HG03095 (cell line): ENCODE measurements at regions not wholly inside any gene's neighbourhood (a gene's known extent, or its start where the extent isn't known, plus 50 kb on each side); places are given as distances from the start of the nearest gene placed in this dataset.
"Not testable (repeated sequence)": the region's sequence is repeated elsewhere in the genome, so short reads cannot be mapped to it uniquely, and the experiment has no call there.

Experiments
- ATAC-seq: cut with Tn5 transposase; IDR thresholded peaks from one replicate; pipeline ENCODE4 v1.9.1; 2021; ENCODE audit warnings: moderate library complexity; ENCODE audit not compliant: unreplicated experiment

DNA sequence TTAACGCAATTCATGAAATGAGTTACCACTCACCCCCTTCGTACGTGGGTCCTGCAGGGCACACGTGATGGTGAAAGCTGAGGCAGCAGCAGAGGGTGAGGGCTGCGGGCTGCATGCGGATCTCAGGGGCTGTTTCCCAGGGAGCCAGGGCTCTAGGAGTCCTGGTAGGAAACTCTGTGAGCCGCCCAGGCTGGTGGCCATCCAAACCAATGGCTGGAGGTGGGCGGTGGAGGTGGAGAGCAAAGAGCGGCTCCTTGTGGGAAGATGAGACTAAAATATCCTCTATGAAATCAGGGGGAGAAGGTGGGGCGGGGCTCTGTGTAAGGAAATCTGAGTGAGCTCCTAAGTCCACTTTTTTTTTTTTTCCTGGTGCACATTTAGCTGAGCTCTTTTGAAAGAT is 120.1 kb upstream of the SLC1A4 start:
- no peak for ATAC-seq

DNA sequence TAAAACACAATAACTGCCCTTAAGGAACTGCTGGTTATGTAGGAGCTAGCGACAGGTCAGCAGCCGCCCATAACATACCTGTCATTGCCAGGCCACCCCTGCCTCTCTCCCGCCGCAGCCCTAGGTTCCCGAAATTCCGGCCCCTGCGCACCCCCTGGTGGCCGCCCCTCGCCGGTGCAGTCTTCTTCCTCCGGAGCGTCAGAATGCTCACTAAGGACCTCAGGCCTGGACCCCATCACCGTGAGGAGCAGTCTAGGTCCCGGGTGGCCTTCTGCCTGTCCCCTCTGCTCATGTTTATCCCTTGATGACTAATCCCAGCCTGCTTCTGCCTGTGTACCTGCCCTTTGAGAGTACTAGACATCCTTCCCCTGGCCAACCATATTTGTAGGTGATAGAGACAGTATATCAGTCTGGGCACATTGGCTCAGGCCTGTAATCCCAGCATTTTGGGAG is 115.7 kb upstream of the SLC1A4 start:
- peak; percentile 86 for ATAC-seq

DNA sequence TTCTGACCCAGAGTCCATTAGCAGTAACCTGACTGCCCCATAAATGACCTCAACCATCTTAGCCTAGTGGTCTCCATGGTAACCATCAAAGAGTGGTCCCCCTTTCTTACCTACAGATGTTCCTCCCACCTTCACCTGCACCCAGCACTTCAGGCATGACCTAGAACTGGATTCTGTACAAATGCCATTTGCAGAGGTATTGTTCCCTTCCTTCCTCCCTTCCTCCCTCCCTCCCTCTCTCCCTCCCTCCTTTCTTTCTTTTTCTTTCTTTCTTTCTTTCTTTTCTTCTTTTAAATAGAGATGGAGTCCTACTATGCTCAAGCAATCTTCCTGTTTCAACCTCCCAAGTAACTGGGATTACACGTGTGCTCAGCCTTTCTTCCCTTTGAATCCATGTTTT is 114.6 kb upstream of the SLC1A4 start:
- no peak for ATAC-seq

DNA sequence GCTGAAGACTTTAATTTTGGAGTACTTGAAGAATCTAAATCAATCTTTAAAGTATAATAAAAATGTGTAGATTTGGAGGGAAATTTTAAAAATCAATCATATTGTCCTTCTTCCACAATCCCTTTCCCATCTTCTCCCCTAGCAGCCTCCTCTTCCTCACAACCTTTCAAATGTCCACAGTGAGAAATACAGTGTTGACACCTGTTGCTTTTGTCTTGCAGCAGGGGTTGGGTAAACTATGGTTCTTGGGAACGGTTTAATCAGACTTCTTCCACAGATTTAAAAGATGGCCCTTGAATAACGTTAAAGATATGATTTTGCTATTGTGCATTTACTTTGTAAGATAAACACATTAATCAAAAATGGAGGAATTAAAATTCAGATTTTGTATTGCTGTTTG is 113.8 kb upstream of the SLC1A4 start:
- ATAC-seq = no peak

DNA sequence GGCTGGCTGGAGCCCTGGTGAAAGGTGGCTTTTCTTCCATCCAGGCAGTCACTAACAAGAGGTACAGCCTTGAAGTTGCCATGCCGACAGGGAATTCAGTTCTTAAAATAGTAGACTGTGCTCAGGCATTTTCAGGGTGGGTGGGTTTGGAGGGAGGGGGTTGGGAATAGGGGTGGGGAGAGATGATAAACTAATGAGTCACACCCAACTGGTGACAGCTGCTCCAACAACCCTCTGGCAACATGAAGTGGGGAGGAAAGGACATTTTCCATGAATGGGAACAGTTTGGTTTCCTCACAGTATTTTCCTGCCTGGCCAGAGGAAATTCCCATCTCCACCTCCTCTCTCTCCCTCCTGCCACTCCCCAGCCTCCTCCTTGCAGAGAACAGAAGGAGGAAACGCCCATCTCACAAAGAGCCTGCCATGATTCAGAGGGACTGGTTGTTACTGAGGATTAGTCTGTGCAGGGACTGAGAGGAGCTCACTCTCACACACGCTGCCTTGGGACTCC is 113.0 kb upstream of the SLC1A4 start:
- no peak for ATAC-seq

DNA sequence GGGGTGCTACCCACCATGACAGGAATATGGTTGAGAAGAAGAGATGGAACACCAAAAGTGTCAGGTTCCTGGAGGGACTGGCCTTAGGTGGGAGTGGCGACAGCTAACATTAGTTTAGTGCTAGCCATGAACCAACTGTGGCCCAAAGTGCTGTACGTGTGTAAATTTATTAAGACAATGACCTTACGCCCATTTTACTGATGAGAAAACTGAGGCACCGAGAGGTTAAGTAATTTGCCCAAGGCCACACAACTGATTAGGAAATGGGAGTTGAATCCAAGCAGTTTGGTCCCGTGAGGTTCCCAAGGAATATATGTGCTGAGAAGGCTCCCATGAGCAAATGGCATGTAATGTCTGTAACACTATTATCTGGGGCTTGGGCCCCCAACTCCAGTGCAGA is 109.5 kb upstream of the SLC1A4 start:
- no peak for ATAC-seq

DNA sequence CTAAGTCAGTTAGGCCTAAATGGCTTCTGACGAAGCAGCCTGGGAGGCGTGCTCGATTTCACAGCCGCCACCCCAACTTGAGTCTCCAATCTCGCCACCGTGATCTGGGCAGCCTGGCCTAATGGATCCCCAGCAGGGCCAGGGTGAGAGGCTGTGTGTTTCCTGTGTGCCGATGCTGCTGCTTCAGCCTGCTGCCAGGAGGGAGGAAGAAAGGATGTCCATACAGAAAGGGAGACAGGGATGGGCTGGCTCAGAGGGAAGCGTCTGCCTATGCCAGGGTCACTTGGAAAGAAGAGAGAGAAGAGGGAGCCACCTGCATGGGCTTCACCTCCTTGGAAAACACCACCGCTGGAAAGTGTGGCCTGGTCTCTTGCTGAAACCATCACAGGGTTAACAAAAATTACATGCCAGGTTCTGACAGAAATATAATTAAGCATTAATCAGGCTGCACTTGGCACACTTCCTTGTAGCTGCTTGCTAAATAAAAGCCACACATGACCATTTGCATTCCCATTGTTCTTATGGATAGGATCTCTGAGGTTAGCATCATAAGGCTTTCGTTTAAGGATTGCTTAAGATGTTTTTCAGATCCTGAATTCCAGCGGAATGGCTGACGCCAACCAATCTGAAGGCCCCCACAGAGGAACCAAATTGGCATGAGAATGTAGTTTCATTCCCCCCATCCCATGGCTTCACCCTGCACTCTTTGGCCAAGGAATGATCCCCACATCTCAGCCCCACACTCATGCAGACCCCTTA is 108.8 kb upstream of the SLC1A4 start:
- no peak for ATAC-seq

DNA sequence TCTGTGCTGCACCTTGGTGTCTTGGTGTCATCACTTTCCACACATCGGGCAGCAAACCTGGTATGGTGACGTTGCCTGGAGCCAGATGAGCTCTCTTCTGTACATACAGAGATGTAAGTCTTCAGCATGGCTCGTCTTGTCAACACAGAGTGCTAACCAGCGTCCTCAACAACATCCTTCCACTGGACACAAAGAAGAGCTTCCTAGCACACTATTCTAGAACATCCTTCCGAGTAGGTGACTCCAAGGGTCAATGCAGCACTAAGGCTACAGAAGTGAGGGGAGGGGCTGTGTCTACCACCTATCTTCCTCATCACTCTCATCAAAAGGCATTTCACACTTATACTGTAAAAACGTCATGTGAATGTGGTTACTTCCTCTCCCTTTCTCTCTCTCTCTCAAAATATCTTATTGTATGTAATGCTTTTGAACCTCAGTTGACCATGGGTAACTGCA is 108.1 kb upstream of the SLC1A4 start:
- ATAC-seq = no peak

DNA sequence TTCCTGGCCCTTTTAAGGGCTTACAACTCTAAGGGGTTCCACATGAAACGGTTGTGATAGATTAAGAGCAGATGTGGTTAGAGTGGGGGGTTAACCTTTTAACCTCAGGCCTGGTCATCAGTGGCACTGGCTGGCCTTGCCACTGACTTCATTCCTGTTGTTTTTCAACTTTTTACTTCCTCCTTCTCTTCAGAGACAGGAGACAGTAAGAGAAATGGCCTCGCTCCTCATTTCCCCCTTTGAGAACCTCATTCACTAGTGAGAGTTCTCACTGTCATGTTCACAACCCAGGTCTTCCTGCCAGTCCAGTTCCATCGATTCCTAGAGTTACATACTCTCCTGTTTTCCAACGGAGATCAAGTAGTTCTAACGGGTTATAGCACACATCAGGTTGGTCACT is 101.6 kb upstream of the SLC1A4 start:
- ATAC-seq = no peak

DNA sequence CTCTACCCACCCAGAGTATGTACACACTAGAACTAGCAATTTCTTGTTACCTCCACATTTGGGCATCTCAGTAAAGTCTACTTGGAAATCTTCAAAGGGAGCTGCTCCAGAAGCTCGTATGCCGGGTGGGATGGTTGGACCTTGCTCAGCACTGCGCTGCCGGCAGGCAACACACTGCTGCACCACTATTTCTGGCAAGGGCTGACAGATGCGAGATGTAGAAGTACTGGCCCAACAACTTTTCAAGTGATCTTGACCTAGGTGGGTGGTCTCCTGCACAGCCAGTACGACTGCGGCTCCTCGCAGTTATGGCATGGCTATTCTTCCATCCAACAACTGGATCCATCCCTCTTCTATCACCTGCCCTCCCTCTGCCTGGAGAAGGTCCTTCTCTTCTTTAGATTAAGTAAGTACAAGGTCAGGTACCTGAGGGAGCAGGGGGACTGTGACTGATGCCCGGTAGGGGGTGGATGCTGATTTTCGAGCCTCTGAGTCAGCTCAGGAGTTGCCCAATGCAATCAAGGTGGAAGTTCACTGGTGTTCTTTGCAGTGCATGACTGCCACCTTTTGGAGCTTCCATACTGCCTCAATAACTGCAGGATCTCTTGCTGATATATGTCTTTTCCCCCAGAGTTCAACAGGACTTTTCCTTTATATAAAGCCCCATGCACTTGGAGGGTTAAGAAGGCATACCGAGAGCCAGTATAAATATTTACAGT is 100.4 kb upstream of the SLC1A4 start:
- no peak for ATAC-seq

DNA sequence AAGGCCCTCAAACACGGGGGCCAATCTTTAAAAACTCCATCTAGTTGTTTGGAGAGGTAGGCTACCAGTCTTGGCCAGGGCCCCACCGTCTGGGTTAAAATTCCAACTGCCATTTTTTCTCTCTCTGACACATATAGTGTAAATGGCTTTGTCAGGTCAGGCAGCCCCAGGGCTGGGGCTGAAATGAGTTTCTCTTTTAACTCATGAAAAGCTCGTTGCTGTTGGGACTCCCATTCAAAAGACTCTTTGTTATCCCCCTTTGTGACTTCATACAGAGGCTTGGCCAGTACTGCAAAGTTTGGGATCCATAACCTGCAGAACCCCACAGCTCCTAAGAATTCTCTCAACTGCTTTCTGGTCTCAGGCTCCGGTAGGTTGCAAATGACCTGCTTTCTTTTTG is 99.4 kb upstream of the SLC1A4 start:
- ATAC-seq = no peak

DNA sequence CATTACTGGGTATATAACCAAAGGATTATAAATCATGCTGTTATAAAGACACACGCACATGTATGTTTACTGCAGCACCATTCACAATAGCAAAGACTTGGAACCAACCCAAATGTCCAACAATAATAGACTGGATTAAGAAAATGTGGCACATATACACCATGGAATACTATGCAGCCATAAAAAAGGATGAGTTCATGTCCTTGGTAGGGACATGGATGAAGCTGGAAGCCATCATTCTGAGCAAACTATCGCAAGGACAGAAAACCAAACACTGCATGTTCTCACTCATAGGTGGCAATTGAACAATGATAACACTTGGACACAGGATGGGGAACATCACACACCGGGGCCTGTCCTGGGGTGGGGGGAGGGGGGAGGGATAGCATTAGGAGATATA is 92.6 kb upstream of the SLC1A4 start:
- ATAC-seq = not testable (repeated sequence)

DNA sequence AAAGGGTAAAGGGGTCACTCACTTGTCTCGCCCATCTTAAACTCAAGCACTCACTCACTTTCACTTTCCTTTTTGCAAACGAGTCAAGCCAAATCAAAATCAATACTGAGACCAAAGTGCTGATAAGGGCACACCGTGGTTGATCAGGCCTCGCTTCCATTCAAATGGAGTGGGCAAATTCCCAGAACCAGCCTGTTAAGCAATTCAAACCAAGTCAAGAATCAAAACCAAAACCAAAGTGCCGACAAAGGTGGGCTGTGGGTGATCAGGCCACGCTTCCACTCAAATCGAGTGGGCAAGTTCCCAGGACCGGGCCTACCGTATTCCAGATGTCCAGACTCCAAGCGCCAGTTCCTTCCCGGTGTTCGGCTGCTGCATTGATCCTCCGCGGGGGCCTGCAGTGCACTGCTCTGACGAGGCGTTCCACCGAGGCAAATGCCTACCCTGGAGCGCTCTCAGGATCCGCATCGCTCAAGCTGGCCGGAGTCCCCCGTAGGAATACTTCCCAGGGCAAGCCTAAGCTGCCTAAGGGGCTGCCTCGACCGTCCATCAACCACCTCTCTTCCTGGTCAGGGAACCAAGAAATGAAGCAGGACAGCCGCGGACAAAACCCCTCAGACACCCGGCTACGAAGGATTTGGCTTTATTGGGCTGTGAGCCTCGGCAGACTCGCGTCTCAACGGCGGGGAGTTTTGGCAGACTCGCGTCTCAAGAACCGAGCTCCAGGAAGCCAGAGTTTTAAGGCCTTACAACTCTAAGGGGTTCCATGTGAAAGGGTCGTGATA is 89.9 kb upstream of the SLC1A4 start:
- no peak for ATAC-seq

DNA sequence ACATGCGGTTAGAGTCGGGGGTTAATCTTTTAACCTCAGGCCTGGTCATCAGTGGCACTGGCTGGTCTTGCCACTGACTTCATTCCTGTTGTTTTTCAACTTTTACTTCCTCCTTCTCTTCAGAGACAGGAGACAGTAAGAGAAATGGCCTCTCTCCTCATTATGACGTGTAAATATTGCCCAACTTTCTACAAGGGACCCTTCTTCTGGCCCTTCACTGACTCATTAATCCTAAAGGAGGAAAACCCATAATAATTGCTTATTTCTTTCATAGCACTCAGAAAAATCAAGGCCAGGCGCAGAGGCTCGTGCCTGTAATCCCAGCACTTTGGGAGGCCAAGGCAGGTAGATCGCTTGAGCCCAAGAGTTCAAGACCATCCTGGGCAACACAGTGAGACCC is 89.3 kb upstream of the SLC1A4 start:
- ATAC-seq = not testable (repeated sequence)

DNA sequence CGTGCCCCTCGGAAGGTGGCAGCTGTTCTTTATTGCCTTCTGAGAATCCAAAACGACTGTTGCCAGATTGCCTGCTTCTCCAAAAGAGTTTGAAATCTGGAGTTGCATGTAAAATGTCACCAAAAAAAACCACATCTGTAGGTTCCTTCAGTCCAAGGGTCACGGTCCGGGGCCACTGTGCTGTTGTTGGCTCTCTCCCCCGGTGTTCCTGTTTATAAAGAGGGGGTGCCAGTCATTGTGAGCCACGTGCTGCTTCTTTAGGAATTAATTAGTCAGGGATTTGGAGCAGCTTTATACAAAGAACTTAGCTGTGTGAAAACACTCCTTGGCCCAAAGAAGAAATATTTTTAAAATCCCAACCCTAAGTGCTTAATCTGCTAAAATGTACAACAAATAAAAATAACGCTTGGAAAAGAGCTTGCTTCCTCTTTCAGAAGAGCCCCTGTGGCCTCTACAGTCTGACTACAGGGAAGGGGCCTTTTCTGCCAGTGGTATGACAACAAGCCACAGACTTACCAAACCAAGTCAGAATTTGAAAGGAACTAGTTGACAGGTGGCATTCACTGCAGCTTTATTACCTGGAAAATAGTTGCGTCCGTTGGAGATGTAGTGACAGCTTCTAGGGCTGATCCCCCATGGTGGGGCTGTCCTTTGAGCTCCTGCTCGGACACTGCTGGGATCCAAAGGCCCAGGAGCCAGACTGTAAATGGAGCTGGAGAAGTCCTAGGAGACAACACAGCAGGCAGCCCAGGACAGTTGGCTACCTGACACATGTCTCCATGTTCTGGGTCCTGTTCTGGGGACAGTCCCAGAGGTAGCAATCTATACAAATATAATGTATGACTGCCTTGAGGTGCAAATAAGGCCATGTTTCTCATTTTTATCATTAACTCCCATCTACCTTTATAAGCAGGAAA is 84.5 kb upstream of the SLC1A4 start:
- ATAC-seq = no peak

DNA sequence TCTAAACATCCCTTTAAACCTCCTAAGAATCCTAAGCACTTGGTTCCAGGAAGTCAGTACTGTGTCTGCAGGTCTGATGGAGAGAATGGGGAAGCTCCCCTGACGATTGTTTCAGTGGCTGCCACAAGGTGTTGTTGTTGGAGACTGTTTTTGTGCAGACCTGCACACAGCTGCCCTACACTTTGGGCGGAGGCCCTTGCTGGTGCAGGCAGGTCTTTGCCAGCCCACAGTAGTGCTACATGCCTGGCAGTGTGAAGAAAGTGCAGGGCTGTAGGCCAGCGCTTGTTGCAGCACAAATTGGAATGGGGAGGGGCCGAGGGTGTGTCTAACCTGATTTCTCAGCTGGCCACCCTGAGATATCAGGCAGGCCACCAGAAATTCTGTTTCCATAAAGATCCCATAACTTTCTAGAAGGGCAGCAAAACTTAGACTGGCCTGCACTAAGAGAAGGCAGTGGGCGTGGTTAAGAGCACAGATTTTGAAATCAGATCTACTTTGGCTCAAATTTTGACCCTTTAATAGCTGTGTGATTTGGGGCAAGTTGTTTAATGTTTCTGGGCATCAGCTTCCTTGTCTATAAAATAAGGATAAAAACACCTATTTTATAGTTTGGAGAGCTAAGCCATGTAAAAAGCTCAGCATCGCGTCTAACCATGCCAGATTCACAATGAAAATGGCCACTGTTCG is 83.7 kb upstream of the SLC1A4 start:
- no peak for ATAC-seq

DNA sequence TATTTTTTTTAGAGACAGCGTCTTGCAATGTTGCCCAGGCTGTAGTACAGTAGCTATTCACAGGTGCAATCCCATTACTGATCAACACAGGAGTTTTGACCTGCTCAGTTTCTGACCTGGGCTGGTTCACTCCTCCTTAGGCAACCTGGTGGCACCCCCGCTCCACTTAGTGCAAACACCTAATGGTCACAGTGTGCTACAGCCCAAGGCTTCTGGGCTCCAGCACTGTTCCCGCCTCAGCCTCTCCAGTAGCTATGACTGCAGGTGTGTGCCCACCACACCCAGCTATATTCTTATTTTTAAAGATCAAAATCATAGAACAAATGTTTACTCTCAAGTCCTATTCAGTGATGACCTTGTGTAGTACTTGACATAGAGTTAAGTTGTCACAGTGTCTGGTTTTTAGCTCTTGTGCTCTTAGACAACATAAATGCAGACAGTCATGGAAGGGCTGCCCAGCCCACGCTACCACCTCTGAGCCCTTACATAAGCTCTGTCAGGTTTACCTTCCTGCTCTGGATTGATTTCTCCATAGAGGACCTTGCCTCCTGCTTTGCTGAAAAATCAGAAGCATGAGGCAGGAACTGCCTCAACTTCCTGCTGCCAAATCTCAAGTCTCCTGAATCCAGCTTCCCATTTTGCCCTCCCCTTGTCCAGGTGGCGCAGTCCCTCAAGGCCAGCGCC is 82.2 kb upstream of the SLC1A4 start:
- ATAC-seq = no peak

DNA sequence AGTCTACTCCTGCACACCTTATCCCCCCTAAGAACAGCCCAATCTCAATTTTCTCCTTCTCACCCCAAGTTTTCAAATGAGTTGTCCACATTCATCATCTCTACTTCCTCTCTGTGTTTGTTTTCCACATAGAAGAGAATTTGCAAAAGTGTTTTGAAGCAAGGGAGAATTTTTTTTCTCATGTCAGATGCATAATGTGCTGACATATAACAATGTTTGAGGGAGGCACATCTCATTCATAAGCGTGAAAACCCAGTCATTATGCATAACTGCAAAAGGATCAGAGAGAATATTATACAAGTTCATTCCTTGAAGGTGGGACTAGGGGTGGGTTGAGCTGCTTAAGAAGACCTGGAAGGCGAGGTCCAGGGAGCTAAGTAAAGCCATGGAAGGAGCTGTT is 80.8 kb upstream of the SLC1A4 start:
- ATAC-seq = no peak

DNA sequence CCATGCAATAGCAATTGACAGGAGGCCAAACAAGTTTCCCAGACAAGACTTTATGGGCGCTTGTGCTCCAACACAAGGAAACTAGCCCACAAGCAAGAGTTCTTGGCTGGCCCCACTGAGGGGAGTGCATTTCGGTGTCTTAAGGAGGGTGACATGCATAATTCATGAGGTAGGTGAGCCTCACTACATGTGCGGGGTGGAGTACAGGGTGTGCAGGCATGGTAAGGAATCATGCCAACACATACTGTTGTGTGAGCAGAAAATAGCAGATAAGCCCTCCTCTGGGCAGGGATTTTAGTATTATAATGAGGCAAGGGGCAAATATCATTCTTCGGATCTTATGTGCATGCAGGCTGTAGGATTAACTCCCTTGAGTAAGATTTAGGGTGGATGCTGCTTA is 78.7 kb upstream of the SLC1A4 start:
- ATAC-seq = no peak
